ENCODE measurements at regions not wholly inside any gene's neighbourhood (a gene's known extent, or its start where the extent isn't known, plus 50 kb on each side); places are given as distances from the start of the nearest gene placed in this dataset.
"Not testable (repeated sequence)": the region's sequence is repeated elsewhere in the genome, so short reads cannot be mapped to it uniquely, and the experiment has no call there.

- no peak for DNase-seq
Measured at GRCh38 chr2:7154656-7155055, 237.4 kb downstream of the RNF144A start.

- DNase-seq, result no peak
Measured at GRCh38 chr2:7161501-7161900, 244.3 kb downstream of the RNF144A start.

- no peak for DNase-seq
Measured at GRCh38 chr2:7165736-7166135, 248.5 kb downstream of the RNF144A start.

GRCh38 chr2:7167801-7168411, 250.7 kb downstream of the RNF144A start:
- no peak for DNase-seq

GRCh38 chr2:7169593-7169992, 252.4 kb downstream of the RNF144A start:
- DNase-seq, result no peak

GRCh38 chr2:7178996-7179395, 261.8 kb downstream of the RNF144A start:
- not testable (repeated sequence) for DNase-seq

GRCh38 chr2:7180638-7181370, 263.6 kb downstream of the RNF144A start:
- no peak for DNase-seq

- DNase-seq, result no peak
Measured at GRCh38 chr2:7182525-7182924, 265.3 kb downstream of the RNF144A start.

GRCh38 chr2:7189106-7189505, 271.9 kb downstream of the RNF144A start:
- DNase-seq, result no peak

- DNase-seq, result no peak
Measured at GRCh38 chr2:7190587-7191324, 273.5 kb downstream of the RNF144A start.

GRCh38 chr2:7191932-7192331, 274.7 kb downstream of the RNF144A start:
- no peak for DNase-seq

- no peak for DNase-seq
Measured at GRCh38 chr2:7193457-7193856, 276.2 kb downstream of the RNF144A start.

GRCh38 chr2:7194950-7195349, 277.7 kb downstream of the RNF144A start:
- no peak for DNase-seq

- DNase-seq, result peak; percentile 38
Measured at GRCh38 chr2:7196883-7197282, 279.7 kb downstream of the RNF144A start.

- DNase-seq, result no peak
Measured at GRCh38 chr2:7201851-7202250, 284.6 kb downstream of the RNF144A start.

- peak; percentile 58 for DNase-seq
Measured at GRCh38 chr2:7203056-7203467, 285.9 kb downstream of the RNF144A start.

GRCh38 chr2:7205151-7205830, 288.1 kb downstream of the RNF144A start:
- no peak for DNase-seq

GRCh38 chr2:7206111-7206810, 289.0 kb downstream of the RNF144A start:
- no peak for DNase-seq

GRCh38 chr2:7207631-7208030, 290.4 kb downstream of the RNF144A start:
- DNase-seq, result no peak

GRCh38 chr2:7209757-7210555, 292.7 kb downstream of the RNF144A start:
- DNase-seq, result no peak

GRCh38 chr2:7210712-7211111, 293.5 kb downstream of the RNF144A start:
- DNase-seq, result no peak

GRCh38 chr2:7225848-7226247, 308.6 kb downstream of the RNF144A start:
- DNase-seq, result no peak
